HS-27A (cell line): ENCODE measurements at regions not wholly inside any gene's neighbourhood (a gene's known extent, or its start where the extent isn't known, plus 50 kb on each side); places are given as distances from the start of the nearest gene placed in this dataset.

Source experiments
- DNase-seq: peaks from one replicate; pipeline ENCODE4 v3.0.0-alpha.2; 2012; ENCODE audit warnings: low read depth, missing footprints

DNA sequence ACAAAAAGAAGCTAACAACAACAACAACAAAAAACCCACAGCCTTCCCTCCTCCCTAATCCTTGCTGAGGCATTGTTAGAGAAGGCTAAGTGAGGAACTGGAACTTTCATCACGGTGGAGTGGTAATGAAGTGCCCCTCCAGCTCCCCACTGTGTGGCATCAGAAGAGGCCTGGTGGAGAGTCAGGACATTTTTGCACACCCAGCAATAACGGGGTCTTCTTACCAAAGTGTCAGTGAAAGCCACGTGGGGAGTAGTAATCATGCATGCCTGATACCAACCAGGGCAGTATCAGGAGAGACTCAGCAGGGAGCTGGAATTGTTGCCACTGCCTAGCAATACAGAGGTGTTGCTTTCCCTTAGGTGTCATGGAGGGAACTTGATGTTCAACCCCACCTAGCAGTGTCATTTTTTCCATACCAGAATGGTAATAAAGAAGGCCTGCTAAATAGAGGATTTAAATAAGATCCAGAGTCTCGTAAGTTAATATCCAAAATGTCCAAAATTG lies 299.7 kb upstream of the RGS6 start:
- DNase-seq: no peak

- no peak for DNase-seq
These were observed 296.2 kb upstream of the RGS6 start for GRCh38 chr14:71636076-71636475.

GRCh38 chr14:71636820-71637471 lies 295.3 kb upstream of the RGS6 start:
- DNase-seq: no peak

DNA sequence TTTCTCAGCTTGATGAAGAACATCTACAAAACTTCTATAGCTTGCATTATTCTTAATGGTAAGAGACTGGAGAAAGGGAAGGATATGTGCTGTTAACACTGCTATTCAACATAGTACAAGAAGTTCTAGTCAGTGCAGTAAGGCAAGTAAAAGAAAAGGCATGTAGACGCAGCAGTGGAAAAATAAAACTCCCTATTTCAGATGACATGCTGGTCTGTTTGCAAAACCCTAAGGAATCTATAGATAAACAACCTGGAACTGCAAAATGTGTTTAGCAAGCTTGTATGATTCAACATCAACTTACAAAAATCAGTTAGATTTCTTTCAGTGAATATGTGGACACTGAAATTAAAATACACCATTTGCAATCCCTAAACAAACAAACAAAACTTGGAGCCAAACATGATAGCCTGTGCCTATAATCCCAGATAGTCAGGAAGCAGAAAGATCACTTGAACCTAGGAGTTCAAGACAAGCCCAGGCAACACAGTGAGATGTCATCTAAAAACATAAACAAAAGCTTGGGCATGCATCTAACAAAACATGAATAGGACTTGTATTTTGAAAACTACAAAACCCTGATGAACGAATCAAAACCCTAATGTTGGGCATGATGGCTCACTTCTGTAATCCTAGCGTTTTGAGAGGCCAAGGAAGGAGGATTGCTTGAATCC lies 293.6 kb upstream of the RGS6 start:
- no peak for DNase-seq

GRCh38 chr14:71642715-71643114 lies 289.5 kb upstream of the RGS6 start:
- no peak for DNase-seq

DNA sequence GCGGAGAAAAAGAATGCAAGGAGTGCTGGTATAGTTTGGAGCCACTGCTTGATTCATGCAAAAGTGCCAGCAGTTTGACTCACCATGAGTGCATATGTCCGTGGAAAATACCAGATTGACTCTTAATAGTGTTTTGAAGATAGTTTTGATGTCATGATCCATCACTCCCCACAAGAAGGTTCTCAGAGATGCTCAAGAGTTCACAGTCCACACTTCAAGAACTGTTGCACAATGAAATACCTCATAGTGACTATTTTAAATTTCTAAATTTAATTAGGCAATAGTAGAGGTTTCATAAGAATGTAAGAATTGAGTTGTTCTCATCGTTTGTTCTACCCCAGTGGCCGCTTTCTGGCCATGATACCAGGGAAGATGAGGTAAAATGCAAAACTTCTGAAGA lies 286.6 kb upstream of the RGS6 start:
- DNase-seq: no peak

DNA sequence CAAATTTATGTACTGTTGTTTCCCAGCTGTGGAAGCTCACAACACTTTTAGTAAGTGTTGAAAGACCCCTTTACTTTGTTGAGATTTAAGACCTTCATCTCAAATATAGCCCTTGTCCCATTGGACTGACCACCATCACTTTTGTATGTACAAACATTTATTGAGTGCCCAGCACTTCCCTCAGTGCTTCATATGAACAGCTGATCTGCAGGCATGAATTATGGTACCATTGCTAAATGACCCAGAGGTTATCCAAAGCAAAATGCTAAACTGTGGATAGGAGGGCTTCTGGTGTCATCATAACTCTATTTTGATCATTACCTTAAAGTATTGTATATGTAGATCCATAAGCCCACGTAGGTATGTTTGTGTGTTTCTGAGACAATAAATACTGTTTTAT lies 285.7 kb upstream of the RGS6 start:
- no peak for DNase-seq

DNA sequence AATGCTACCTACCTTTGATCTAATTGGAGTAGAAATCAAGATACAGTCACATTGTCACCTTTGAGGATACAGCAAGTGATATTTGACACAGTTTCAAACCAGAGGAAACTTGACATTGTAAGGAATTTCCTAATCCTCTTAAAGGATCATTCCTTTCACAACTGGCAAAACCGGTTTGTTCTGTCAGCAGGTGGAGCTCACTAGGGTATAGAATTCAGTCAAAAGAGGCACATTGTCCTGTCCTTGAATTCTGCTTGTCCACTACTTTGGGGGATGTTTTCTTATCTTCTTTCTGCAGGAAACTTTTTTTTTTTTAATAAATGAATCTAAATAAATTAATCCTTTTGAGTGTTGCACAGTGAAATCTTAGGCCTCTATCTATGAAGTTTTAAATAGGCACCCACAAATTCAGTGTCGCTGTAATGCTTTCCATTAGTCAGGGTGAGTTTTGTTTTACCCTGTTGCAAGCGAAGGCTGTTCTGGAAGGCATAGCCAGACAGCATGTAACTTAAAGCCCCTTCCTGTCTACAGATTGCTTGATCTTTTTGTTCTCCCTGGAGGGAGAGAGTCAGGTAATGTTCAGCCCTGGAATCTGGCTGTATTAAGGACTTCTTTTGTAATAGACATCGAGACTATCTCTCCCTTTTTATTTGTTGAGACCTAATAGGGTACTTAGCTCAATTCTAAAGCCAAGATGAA lies 285.0 kb upstream of the RGS6 start:
- DNase-seq: no peak

DNA sequence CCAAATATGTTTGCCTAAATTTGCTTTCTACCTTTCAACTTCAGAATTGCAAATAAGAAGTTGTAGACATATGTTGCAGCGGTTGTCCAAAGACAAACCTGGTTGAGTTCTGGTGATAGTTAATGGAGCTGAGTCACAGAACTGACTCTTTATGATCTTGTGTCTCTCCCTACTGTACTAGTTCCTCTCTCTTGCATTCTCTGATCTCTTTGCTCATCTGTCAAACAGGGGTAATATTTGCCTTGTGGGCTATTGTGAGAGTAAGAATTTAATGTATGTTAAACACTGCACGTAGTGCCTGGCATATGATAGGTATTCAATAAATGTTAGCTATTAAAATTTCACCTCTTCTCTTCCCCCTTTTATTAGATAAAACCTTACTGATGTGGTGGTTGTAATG lies 283.5 kb upstream of the RGS6 start:
- no peak for DNase-seq

DNA sequence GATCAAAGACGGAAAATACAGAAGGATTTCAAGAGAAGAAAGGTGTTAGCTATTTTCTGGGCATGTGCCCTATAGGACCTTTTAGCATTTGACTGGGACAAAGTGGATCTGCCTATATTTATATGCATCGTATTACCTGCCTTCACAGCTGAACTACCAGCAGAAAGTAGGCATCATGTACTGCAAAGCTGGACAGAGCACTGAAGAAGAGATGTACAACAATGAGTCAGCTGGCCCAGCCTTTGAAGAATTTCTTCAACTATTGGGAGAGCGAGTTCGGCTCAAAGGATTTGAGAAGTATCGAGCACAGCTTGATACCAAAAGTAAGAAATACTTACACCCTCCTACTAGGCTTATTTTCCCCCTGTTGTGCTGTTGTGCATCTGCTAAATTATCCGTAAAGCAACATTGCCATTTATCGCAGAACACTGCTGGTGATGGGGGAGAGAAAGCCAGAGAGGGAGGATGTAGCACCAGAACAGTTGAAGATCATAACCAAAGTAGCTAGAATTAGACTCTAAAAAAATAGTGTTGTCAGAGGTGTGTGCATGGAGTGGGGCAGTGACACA lies 282.0 kb upstream of the RGS6 start:
- DNase-seq: no peak

- DNase-seq: no peak
These were observed 281.0 kb upstream of the RGS6 start for GRCh38 chr14:71651228-71651627.

GRCh38 chr14:71652368-71652767 lies 279.9 kb upstream of the RGS6 start:
- DNase-seq: no peak

DNA sequence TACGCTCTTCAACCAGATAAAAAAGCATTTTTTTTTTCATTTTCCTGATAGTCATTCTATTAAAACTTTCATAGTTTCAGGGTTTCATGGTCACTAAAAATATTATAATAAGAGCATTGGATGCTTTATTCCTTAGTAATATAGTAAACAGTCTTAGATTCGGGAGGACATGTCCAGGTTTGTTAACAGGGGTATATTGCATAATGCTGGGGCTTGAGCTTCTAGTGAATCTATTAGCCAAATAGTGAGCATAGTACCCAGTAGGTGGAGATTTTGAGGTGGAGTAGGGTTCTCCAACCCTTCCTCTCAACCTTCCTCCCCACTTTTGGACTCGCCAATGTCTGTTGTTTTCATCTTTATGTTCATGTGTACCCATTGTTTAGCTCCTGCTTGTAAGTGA lies 277.4 kb upstream of the RGS6 start:
- DNase-seq: no peak

DNA sequence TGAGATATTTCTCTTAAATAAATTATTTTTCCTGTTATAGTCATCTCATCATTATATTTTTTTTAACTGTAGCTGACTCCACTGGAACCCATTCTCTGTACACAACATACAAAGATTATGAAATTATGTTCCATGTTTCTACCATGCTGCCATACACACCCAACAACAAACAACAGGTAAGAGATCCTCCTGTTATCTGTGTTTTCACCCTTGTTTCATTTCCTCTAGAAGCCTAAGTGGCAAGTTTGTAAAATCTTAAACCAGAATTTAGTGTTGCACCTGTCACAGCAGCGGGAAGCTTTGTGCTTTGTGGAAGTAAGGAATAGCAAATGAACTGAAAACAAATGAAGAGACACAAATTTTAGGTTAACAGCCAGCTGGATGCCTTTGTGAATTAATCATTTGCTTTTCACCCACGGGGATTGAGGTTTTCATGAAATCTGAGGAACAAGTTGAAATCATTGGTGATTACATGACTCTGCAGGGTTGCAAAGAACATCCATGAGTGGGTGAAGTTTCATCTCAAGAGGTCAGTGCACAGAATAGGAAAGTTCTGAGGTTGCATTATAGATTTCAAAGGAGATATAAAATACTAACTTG lies 273.9 kb upstream of the RGS6 start:
- DNase-seq: no peak

GRCh38 chr14:71659159-71659558 lies 273.1 kb upstream of the RGS6 start:
- DNase-seq: no peak

GRCh38 chr14:71661441-71661840 lies 270.8 kb upstream of the RGS6 start:
- DNase-seq: no peak

DNA sequence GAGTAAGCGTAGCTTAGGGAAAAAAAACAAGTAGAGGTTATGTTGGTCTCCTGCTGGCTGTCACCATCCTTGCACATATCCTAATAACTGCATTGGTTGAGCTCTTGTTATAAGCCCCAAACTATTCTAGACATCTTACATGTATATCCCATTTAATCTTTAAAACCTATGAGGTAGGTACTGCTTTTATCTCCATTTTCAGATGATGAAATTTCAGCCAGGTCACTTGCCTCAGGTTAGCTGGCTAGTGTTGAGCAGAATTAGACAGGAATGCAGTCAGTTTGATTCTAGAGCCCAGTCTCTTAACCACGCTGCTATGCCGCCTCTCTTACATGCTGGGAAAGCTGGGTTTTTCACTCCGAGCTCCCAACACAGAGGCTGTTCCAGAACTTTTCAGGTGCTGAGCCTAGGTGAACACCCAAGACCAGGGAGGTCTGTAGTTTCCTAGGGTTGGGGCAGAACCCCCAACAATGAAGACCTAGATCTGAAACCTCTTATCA lies 269.9 kb upstream of the RGS6 start:
- no peak for DNase-seq

DNA sequence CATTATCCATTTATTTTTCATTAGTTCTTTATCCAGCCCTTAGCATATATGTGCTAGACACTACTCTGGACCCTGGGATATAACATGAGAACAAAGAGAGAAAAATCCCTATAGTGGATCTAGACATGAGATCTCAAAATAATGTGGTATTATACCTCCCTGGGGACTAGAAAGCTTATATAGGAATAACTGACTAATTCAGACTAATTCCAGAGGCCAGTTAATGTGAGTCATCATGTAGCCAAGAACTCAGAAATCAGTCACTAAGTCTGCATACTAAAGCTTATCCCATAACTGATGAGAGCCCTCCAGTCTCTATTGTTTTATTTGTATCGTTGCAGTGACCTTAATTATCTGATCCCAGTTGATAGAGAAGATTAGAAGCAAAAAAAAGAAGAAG lies 267.1 kb upstream of the RGS6 start:
- DNase-seq: peak; percentile 50

GRCh38 chr14:71665781-71666180 lies 266.4 kb upstream of the RGS6 start:
- DNase-seq: no peak

- DNase-seq: no peak
These were observed 265.6 kb upstream of the RGS6 start for GRCh38 chr14:71666571-71667145.

GRCh38 chr14:71668186-71668912 lies 263.9 kb upstream of the RGS6 start:
- no peak for DNase-seq
